GM18861 (cell line): ENCODE measurements at regions not wholly inside any gene's neighbourhood (a gene's known extent, or its start where the extent isn't known, plus 50 kb on each side); places are given as distances from the start of the nearest gene placed in this dataset.

Experiments used
- ATAC-seq: cut with Tn5 transposase; IDR thresholded peaks from one replicate; pipeline ENCODE4 v1.9.1; 2021; ENCODE audit not compliant: unreplicated experiment

DNA sequence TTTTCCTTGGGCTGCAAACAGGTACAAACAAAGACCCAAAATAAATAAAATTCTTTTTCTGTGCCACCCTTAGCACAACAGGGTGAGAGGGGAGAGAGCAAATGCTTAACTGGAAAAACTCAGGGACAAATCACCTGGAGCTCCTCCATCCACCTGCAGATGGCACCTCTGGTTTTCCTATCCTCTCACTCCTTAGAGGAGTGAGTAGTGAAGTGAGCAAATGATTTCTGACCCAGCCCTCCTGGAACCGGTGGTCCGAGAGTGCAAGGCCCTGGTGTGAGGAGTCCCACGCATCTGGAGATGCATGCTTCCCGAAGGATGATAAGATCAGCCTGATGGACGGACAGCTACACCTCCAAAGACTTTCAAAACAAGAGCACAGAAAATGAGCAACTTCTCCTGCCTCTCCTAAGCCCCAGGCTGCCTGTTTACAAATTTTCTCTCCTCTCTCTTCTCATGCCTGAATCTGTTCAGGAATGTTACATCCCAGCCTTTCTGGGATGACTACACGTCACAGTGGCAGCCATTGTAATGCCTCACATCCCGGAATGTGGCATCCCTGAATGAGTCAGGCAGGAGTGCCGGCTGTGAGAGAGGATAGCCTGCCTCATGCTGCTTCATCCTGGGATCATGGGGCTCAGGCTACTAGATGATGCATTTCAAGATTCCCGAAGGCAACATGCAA is 86.4 kb downstream of the ADRB2 start:
- ATAC-seq = no peak

DNA sequence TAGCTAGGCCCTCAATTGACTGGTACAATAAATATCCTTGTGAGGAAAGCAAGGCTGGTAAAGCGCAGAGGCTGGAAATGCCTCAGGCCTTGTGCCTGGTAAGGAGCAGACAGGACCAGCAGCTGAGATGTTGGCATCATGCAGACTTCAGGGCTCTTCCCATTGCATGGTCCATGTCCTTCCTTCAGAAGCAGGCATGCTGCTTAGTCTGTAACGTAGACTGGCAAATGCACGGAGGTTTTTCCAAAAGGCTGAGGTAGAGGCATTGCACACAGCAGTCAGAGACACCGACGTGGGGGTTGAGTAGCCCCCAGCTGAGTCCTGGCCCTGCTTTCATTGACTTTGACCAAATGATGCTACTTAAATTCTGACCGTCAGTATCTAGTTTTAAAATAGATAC is 87.1 kb downstream of the ADRB2 start:
- ATAC-seq = no peak

GRCh38 chr5:148913985-148914431 is 87.6 kb downstream of the ADRB2 start:
- no peak for ATAC-seq

GRCh38 chr5:148915224-148915817 is 88.9 kb downstream of the ADRB2 start:
- no peak for ATAC-seq

GRCh38 chr5:148920646-148921288 is 94.4 kb downstream of the ADRB2 start:
- no peak for ATAC-seq

DNA sequence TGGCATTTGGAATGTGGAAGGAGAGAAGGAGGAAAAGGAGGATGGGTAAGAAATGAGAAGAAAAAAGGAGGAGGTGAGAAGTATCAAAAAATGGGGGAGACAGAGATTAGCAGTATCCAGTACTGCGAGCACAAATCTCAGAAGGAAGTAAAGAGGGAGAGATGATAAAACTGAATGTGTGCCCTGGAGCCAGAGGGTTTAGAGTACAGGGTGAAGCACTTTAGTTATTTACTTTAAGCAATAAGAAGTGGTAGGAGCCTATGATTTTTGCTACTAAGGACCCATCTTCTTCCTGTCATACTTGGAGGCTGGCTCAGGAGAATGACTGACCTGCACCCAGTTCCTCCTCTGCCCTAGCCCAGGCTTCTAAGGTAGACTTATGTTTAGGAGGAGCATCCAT is 94.9 kb downstream of the ADRB2 start:
- ATAC-seq = no peak

- ATAC-seq = peak; percentile 88
Measured at GRCh38 chr5:148922606-148923005, 96.2 kb downstream of the ADRB2 start.

DNA sequence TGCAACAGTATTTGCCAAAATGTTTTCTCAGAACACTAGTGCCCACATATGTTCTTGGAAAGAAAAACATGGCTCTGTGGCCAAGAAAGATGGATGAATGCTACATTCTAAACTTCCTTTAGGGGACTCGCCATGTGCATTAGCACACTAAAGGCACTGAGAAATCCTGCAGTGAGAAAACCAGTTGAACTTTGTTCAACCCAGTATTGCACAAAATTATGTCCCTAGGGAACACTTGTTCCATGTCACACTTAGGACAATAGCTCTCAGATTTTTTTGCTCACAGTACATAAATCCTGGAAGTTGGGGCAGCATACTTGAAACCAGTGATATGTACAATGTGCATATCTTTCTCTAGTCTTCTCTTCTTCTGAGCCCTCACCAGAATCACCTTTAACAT is 96.6 kb downstream of the ADRB2 start:
- ATAC-seq = no peak

DNA sequence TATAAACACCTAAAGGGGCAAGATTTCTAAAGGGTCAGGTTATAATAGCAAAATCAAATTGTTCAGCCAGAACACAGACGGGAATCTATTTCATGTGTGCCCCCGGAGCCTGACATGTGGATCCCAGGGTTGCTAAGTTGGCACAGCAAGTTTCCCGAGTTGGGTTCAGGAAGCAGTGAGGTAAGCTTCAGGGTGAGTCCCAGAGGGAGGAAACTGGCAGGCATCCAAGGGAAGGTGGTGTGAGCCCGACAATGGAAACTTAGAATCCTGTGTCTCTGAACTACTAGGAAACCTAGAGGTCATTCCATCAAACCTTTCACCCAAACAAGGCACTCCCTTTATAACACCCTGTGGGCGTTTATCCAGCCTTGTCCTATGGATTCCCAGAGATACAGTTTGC is 98.4 kb downstream of the ADRB2 start:
- no peak for ATAC-seq

- ATAC-seq = no peak
Measured at GRCh38 chr5:148926207-148926606, 99.8 kb downstream of the ADRB2 start.

GRCh38 chr5:148927307-148927946 is 101.0 kb downstream of the ADRB2 start:
- ATAC-seq = no peak

DNA sequence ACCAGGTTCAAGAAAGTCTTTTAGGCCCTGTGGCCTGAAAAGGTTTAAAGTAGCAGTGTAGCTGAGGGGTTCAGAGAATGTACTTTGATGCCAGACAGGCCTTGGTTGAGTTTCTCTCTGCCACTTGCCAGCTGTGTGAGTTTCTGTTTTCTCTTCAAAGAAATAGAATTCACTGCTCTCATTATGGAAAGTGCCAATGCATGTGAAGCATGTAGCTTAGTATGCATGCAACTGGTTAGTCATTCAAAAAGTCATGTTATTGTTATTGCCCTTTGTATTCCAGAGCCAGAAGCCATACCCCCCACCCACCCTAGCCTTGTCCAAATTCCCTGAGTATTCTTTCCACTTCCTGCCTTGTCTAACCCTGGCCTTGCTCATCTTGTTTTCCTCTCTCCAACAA is 101.7 kb downstream of the ADRB2 start:
- ATAC-seq = no peak

- ATAC-seq = no peak
Measured at GRCh38 chr5:148931453-148932057, 105.1 kb downstream of the ADRB2 start.

- no peak for ATAC-seq
Measured at GRCh38 chr5:148932355-148932935, 106.0 kb downstream of the ADRB2 start.

GRCh38 chr5:148933903-148934432 is 107.6 kb downstream of the ADRB2 start:
- no peak for ATAC-seq

DNA sequence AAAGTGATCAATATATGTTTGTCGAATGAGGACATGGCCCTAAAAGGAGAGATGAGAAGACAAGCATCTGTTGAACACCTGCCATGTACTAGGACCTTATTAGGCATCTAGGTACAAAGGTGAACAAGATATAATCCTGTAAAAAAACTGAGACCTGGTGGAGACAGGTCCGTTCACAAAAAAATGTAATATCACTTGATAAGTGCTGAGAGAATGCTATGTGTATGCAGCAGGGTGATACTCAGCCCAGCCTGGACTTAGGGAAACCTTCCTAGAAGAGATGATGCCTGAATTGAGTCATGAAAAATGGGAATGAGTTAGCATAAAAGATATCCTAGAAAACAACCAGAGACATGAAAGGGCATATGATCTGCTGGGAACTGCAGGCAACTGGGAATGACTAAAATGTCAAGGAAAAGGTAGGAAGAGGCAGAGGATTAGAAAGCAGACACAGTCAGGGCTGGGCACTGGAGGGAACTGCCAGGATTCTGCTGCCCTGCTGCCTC is 108.5 kb downstream of the ADRB2 start:
- no peak for ATAC-seq

DNA sequence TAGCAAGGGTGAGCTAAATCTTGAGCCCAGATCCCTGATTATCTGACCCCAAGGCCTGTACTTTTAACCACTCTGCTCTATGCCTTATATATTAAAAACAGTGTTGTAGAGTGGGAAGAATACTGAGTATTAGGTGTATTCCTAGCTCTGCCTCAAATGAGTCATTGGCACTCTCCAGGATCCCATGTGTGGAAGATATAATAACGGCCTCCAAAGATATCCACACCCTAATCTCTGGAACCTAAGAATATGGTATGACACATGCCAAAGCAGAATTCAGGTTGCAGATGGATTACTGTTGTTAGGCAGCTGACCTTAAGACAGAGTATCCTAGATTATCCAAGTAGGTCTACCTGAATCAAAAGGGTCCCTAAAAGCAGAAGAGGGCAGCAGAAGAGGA is 110.8 kb downstream of the ADRB2 start:
- ATAC-seq = no peak

DNA sequence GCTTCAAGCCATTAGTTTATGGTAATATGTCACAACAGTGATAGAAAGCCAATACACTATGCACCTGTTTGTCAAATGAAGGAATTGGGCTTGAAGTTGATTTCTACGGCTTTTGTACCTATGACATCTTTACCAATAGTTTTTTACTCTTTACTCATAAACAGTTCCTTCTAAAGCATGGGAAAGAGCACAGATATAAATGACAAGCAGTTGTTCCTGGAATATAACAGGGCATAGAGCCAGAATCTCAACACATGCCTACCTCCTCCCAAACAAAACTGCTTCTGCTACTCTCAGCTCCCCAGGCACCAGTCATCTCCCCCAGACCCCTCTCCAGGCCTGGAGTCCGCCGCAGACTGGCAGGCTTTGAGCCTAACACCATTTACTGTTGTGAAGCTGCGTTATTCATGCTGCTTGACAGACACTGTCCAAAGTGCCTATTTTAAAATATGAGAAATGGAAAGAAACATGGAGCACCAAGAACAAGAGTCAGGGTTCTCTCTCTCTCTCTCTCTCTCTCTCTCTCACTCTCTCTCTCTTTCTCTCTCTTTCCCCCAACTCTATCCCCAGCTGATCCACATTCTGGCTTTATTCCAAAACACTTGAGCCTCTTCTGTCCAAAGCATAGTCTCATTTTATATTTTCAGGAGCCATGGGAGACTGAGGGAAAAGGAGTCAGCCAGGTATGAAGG is 111.6 kb downstream of the ADRB2 start:
- ATAC-seq = no peak

GRCh38 chr5:148938522-148938882 is 112.1 kb downstream of the ADRB2 start:
- ATAC-seq = no peak

GRCh38 chr5:148939676-148940075 is 113.3 kb downstream of the ADRB2 start:
- ATAC-seq = no peak
